NCI-H1694 treated with DMSO at 0.1 percent for 48 hours (cell line): ENCODE measurements at regions not wholly inside any gene's neighbourhood (a gene's known extent, or its start where the extent isn't known, plus 50 kb on each side); places are given as distances from the start of the nearest gene placed in this dataset.

Experiments used
- DNase-seq: peaks from one replicate; lab custom pipeline; 2025; lab: John Stamatoyannopoulos, UW

DNA sequence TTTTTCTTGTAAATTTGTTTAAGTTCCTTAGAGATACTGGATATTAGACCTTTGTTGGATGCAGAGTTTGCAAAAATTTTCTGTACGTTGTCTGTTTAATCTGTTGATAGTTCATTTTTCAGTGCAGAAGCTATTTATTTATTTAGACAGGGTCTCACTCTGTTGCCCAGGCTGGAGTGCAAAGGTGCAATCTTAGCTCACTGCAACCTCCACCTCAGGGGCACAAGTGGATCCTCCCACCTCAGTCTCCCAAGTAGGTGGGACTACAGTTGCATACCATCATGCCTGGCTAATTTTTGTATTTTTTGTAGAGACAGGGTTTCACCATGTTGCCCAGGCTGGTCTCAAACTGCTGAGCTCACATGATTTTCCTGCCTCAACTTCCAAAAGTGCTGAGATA, 568.2 kb upstream of the REG3G start:
- DNase-seq, result no peak

DNA sequence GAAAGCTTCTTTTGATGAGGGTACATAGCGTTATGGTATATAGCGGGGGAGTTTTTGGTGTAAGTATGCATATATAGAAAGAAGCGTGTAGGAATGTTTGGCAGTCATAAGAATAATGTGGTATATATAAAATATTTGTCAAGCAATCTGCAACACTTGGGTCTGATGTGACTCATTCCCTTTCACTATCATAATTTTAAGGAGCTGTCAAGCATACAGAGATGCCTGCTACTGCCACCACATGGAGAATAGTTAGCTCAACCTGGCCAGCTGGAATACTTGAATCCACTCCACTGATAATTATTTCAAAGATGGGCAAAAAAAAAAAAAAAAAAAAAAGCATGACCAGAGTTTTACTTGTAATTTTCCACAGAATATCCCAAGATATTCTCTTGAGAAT, 559.8 kb upstream of the REG3G start:
- no peak for DNase-seq

DNA sequence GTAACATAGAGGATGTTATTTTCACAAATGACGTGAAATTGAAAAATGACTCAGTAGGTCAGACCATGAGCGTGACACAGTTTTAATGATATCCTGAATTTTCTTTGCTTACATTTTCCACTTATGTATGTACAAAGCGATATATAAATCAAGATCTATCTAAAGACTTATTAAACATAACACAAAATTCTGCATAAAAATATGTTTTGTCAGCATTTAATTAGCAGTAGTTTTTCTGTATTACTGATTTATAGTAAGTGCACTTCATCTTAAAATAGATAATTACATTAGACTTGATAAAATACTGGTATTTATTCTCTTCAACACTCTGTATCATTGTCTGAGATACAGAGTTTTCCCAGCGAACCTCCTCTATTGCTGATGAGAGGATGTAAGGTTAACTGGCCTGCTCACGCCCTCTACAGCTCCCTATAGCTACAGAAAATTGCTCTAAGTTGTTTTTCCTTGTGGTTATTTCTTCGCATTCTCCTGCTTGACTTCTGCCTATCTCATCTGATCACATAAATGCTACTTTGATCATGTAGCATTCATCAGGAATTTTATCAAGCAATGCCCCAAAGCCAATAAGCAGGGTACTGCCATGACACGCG, 548.8 kb upstream of the REG3G start:
- DNase-seq, result no peak

DNA sequence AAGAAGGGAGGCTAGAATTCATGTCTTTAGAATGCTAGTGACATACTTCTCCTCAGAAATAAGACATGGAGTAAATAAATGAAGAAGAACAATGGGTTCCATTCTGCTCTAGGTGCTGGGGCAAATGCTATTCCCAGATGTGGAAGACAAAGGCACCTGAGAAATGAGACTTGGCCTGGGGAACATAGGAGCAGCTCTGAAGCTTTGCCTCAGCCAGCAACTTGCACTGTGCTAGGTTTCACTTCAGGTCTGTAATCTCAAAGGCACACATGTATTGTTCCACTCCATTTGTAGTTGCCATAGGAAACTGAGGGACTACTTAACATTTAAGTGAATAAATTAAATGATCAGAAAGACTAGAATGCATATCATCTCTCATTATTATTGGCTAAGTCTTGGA, 538.9 kb upstream of the REG3G start:
- DNase-seq, result no peak

DNA sequence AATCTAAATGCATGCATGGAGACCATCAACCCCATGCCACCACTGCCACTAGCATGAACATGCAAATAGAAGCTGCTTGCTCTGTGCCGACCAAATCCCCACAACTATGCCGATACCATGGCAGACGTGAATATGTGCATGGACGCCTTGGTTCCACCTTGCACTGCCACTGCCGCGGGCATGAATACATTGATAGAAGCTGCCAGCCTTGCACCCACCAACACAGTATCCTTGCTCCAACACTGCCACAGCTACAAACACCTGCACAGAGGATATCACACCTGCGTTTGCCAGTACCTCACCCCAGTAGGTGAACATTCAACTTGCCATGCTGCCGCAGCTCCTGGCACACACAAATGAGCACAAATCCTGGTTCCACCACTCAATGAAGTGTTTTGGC, 527.4 kb upstream of the REG3G start:
- DNase-seq, result no peak

DNA sequence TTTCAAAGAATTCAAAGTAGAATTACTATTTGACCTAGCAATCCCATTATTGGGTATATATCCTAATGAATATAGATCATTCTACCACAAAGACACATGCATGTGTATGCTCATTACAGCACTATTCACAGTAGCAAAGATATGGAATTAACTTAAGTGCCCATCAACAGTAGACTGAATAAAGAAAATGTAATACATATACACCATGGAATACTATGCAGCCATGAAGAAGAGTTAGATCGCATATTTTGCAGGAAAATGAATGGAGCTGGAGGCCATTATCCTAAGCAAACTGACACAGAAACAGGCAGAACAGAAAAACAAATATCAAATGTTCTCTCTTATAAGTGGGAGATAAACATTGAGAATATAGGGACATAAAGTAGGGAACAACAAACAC, 519.2 kb upstream of the REG3G start:
- no peak for DNase-seq

DNA sequence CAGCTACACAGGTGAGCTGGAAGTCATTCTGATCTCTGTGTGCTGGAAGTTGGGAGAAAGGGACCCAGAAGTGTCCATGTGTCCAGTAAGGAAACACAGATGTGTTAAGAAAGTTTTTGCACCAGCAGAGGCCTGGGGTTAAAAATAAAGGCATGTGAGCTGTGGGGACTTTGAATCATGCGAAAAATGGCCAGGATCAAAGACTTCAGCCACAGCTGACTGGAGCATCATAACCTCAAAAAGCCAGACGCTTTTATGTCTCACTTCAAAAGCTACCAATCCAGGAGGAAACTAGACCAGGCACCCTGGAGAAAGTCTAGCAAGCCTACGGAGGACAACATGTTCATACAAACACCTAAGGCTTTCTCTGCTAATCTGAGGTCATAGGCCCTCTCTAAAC, 503.6 kb upstream of the REG3G start:
- DNase-seq, result no peak

DNA sequence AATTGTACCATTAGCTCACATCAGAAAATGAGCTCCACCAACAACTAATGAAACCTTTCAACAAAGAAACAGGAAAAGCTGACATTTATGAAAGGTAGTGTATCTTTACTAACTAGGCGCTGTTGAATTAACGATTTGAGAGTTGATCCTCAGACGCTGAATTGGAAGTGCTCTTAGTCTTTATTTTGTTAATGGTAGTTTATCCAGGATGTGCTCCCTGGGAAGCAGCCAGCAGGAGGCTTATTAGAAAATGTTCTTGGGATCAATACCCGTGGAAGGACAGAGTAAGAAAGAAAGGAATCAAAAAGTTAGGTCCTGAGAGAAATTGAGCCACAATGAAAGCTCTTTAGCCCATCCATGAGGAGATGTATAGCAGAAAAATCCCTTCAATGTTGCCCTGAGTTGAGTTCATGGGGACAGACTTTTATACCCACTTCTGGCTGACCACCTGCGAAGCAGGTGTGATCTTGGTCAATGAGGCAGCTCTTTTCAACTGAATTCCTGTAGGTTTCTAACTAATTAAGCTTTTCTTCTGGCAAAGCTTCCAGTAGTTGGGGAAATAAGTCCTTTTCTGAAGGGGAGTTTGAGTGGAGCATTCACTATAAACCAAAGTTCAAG, 492.6 kb upstream of the REG3G start:
- DNase-seq, result no peak

DNA sequence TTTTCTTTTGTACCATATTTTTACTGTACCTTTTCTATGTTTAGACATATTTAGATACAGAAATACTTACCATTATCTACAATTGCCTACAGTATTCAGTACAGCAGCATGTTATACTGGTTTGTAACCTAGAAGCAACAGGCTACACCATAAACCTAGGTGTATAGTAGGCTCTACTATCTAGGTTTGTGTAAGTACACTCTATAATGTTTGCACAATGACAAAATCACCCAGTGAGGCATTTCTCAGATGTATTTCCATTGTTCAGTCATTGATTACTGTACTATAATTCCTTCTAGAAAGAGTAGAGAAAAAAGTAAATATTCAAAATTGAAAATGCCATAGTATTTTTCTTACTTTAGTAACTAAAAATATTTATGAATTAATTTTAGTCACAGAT, 490.1 kb upstream of the REG3G start:
- DNase-seq, result no peak

DNA sequence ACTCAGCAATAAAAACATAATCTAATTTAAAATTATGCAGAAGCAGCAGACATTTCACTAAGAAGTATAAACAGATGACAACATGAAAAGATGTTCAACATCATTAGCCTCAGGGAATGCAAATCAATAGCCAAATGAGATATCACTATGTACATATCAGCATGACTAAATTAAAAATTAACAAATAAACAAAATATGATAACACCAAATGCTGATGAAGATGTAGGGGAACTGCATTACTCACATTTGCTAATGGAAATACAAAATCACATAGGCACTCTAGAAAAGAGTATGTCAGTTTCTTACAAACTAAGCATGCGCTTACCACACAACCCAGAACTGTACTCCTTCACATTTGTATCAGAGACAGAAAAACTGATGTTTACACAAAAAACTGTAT, 487.2 kb upstream of the REG3G start:
- DNase-seq, result no peak

DNA sequence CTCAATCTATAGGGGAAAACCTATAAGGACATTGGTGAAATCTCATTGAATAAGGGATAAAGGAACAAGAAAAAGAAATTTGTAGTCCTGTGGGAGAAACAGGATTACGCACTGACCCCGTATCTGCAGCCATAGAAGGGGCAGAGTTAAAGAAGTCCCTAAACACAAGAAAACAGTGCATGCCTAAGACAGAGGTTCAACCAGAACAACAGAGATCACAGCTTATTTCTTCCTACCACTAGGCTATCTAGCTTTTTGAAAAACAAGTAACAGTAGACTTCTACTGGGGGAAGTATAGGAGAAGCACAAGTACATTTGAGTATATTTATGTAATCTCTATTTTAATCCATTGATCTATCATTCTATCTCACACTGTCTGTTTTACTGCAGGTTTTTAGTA, 485.2 kb upstream of the REG3G start:
- DNase-seq, result no peak

DNA sequence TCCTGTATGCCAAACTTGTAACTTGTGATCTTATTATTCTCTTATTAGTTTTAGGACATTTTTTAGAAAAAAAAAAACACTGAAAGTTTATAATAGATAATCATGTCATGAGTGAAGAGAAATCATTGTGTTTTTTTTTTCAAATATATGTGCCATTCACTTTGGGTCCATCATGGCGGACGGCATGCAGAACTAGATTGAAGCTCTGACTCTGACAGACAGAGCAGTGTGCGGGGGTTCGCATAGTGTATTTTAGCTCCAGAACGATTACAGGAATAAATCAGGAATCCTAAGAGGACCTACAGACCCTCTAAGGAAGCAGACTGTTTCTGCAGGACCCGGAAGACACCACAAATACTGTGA, 484.4 kb upstream of the REG3G start:
- no peak for DNase-seq

DNA sequence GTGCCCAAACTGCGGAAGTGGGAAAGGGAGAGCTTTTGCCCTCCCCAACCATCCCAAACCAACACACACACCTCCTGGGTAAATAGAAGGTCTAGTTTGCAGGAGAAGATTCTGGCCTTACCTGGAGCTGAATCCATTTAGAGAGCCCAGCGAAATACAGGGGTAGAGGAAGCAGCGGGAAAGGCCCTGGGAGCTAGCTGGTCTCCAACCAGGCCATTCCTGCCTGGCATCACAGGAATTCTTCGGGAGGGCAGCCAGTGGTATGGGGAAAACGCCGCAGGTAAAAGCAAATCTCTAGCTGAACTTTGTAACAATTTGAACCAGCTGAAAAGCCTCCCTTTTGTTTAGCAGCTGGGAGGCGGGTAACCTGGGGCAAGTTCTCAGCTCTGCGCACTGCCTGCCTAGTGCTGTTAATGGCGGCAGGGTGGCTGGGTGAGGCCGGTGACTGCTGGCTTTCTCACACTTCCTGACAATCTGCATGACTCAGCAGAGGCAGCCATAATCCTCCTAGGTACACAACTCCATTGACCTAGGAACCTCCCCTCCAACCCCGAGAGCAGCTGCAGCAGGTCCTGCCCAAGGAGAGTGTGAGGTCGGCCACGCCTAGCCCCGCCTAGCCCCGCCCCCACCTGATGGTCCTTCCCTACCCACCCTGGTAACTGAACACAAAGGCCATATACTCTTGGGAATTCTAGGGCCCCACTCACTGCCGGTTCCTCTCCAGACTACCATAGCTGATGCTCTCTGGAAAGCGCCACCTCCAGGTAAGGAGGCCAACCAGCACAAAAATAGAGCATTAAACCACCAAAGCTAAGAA, 483.8 kb upstream of the REG3G start:
- DNase-seq, result no peak

DNA sequence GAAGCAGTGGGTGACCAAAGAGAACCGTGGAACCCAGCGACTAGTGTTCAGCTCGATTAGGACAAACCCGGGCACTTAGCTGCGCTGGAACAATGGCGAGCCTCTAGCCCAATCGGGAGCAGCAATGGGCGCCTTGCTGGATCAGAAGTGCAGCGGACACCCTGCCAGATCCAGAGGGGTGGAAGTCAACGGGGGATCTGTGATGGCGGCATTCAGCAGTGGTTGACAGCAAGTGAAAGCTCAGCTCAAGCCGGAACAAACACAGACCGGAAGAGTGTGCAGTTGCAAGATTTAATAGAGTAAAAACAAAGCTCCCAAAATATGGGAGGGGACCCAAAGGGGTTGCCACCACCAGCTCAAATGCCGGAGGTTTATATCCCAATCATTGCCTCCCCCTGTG, 478.7 kb upstream of the REG3G start:
- no peak for DNase-seq

DNA sequence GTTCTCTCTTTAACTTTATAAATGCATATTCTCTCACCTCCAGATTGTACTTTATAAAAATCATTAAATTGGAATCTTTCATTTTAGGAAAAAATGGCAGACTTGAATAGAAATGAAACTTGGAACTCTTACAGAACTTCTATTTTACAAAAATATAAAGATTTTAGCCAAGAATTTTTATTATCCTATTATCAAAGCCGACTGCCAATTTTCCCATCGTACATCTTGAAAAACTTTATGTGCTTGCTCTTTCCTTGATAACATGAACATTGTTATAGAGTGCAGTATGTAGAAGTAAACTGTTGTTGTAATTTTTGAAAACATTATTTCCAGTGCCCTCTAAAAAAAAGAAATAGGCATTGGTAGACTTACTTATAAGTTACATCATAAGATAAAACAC, 475.7 kb upstream of the REG3G start:
- no peak for DNase-seq

DNA sequence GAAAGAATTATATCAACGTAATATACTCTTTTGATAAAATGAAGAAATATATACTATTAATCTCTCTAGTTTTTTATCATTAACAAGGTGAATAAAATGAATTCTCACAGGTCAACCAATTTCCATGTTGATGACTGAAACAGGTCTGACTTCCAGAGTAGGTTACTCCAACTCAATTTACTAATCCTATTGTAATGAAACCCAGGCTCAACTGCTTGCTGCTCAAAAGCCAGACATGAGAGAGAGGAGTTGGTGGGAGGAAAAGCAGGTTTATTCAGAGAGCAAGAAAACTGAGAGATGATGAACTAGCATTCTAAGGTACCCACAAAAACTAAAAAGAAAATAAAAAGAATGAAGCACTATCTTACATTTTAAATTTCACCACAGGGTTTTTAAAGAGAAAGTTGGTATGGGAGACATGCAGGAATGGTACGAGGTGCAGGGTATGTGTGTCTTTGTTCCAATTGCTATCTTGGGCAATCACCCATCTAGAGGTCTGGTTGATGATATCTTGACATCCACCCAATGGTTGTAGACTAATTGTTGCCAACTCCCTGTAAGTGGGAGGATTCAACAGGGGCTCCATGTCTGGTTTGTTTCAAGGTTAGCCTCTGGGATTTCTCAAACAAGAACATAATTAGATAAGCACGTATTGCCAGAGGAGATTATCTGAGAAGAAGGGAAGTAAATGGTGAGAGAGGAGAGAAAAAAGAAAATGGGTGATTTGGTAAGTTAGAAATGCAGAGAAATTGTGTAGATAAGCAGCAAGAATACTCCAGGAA, 471.4 kb upstream of the REG3G start:
- no peak for DNase-seq

DNA sequence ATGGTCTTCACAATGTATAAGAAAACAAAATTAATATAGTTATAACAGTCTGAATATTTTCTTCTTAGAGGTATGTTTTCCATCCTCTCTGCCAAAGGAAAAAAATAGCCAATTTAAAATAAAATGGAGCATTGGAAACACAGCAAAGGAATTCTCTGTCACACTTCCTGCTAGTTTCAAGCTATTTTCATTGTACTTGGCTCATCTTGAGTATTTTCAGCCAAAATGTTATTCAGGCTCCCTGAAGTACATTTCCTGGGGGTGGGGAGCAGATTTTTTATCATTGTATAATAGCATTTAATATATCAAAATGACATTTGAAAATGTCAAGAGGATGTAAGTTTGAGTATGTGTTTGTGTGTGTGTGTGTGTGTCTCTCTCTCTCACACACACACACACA, 463.6 kb upstream of the REG3G start:
- no peak for DNase-seq

DNA sequence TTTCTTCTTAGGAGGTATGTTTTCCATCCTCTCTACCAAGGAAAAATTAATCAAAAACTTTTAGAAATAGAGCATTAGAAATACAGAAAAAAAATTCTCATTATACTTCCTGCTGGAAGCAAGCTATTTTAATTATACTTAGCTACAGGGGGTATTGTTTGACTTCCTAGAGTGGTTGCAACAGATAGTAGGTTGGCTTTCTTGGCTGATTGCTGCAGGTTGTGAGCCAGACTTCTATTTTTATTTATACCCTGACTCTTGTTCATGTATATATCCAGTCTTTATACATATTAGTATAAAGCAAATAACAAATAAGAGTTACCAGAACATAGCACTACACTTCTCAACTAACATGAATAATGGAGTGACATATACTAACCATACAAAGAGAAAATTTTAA, 460.8 kb upstream of the REG3G start:
- no peak for DNase-seq

DNA sequence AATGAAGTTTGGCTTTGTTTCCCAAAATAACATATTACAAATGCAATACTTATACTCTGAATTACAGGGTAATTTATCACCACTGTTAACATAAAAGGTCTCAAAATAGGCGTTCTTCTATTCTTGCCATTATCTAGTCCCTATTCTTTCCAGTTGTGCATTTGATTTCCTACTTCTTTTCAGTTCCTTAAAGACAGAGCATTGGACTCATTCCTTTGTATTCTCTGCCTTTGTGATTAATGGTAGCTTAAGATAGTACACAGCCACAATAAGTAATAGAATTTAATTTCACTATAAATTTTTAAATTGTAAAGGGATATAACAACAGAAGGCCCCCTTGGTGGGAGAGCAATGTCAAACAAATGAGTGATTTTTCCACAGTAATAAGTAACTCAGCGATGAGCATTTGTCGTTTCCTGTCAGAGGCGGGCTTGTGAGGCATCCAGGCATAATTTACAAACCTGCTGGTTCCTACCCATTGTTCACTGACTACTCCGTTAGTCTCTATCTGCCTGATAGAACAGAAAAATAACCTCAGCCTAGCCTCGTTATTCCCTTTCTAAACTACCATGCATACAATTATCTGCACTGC, 456.6 kb upstream of the REG3G start:
- no peak for DNase-seq

DNA sequence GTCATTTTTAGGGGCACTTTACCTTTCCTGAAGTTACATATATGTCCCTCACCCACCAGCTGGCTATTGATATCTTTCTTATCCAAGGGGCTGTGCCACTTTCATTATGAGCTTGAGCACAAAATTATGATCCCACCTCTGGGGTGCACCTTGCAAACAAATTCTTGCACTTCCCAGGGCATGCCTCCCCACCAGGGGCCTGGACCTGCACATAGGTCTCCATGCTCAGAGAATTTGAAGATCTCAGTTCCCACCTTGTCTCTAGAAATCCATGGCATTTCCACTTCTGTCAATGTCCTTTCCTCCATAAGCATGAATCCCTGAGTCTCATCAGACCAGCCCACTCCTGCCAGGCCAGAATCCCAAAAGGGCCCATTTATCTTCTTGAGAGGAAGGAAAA, 449.1 kb upstream of the REG3G start:
- DNase-seq, result no peak

DNA sequence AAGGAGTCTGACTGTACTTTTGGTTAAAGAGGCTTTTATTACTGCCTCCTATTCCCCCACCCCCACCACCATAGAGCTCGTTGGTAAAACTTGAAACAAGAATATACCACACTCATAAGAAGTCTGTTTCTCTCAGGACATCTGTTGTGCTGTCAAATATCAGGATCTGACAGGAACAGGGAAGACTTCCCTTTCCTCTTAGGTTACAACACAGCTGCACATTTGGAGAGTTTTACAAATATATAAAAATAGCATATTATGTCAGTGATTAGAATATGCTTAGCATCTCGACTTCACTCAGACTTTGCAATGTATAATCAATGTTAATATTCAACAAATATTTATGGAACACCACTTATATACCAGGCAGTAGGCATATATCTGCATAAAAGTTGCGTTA, 439.6 kb upstream of the REG3G start:
- no peak for DNase-seq

DNA sequence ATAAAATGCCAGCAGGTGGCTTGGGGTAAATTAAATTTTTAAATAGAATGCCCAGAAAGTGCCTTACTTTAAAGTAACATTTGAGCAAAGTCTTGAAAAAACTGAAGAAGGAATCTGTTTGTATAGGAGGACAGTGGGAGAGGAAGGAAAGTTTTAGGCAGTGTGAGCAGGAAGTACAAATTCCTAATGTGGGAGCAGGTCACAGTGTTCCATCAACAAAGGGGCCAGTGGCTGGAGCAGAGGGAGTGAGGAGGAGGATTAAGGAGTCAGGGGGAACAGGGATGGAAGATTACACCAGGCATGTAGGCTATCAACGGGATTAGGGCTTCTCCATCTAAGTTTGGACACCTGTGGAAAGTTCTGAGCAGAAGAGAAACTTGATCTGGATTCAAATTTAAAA, 439.2 kb upstream of the REG3G start:
- no peak for DNase-seq

DNA sequence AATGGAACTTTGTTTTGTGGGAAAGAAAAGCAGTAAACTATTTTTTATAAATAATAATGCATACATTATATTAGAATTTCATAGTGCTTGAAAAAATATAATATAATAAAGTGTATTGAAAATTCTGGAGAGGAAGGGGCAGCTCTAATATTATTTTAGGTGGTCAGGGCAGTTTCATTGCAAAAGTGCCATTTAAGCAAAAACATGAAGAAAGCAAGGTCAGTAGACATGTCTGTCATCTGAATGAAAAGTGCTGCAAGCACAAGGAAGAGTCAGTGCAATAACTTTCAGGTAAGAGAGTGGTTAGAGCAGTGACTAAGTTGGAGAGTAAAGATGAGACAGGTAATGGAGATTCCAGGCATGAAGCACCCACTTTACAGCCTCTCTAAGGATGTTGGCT, 435.6 kb upstream of the REG3G start:
- DNase-seq, result no peak
